IPS-11a (cell line): ENCODE measurements at regions not wholly inside any gene's neighbourhood (a gene's known extent, or its start where the extent isn't known, plus 50 kb on each side); places are given as distances from the start of the nearest gene placed in this dataset.
A peak's percentile ranks its signal among the peaks of the same experiment; 100 is the strongest.
"Not testable (repeated sequence)": the region's sequence is repeated elsewhere in the genome, so short reads cannot be mapped to it uniquely, and the experiment has no call there.

Experiments used
- H3K4me3 ChIP-seq: one replicate; pipeline ENCODE4 v1.5.1; 2013; ENCODE audit warnings: low read depth, low read length, control low read depth

- H3K4me3 ChIP-seq: no peak overlapping the region
Measured at GRCh38 chr20:1811621-1812498, 83.3 kb upstream of the SIRPA start.

GRCh38 chr20:1810926-1811620, 84.1 kb upstream of the SIRPA start:
- no peak overlapping the region for H3K4me3 ChIP-seq

GRCh38 chr20:1810572-1810925, 84.7 kb upstream of the SIRPA start:
- no peak overlapping the region for H3K4me3 ChIP-seq

GRCh38 chr20:1809611-1810510, 85.3 kb upstream of the SIRPA start:
- no peak overlapping the region for H3K4me3 ChIP-seq

- H3K4me3 ChIP-seq: no peak overlapping the region
Measured at GRCh38 chr20:1809131-1809572, 86.1 kb upstream of the SIRPA start.

- no peak overlapping the region for H3K4me3 ChIP-seq
Measured at GRCh38 chr20:1808101-1808500, 87.1 kb upstream of the SIRPA start.

GRCh38 chr20:1807394-1807793, 87.8 kb upstream of the SIRPA start:
- no peak overlapping the region for H3K4me3 ChIP-seq

- no peak overlapping the region for H3K4me3 ChIP-seq
Measured at GRCh38 chr20:1806456-1806855, 88.8 kb upstream of the SIRPA start.

- H3K4me3 ChIP-seq: no peak overlapping the region
Measured at GRCh38 chr20:1805816-1806215, 89.4 kb upstream of the SIRPA start.

GRCh38 chr20:1805161-1805581, 90.0 kb upstream of the SIRPA start:
- H3K4me3 ChIP-seq: no peak overlapping the region

- H3K4me3 ChIP-seq: no peak overlapping the region
Measured at GRCh38 chr20:1804554-1804956, 90.7 kb upstream of the SIRPA start.

GRCh38 chr20:1803932-1804501, 91.2 kb upstream of the SIRPA start:
- peak overlapping the region; percentile 55 for H3K4me3 ChIP-seq

GRCh38 chr20:1803061-1803931, 91.9 kb upstream of the SIRPA start:
- peak overlapping the region; percentile 55 for H3K4me3 ChIP-seq

GRCh38 chr20:1802385-1803060, 92.7 kb upstream of the SIRPA start:
- H3K4me3 ChIP-seq: peak overlapping the region; percentile 55

GRCh38 chr20:1801929-1802306, 93.3 kb upstream of the SIRPA start:
- H3K4me3 ChIP-seq: no peak overlapping the region

GRCh38 chr20:1801225-1801928, 93.8 kb upstream of the SIRPA start:
- no peak overlapping the region for H3K4me3 ChIP-seq

- no peak overlapping the region for H3K4me3 ChIP-seq
Measured at GRCh38 chr20:1800777-1801176, 94.4 kb upstream of the SIRPA start.

- H3K4me3 ChIP-seq: no peak overlapping the region
Measured at GRCh38 chr20:1800180-1800579, 95.0 kb upstream of the SIRPA start.

GRCh38 chr20:1799746-1800145, 95.5 kb upstream of the SIRPA start:
- H3K4me3 ChIP-seq: not testable (repeated sequence)
